ENCODE measurements at regions not wholly inside any gene's neighbourhood (a gene's known extent, or its start where the extent isn't known, plus 50 kb on each side); places are given as distances from the start of the nearest gene placed in this dataset.

DNA sequence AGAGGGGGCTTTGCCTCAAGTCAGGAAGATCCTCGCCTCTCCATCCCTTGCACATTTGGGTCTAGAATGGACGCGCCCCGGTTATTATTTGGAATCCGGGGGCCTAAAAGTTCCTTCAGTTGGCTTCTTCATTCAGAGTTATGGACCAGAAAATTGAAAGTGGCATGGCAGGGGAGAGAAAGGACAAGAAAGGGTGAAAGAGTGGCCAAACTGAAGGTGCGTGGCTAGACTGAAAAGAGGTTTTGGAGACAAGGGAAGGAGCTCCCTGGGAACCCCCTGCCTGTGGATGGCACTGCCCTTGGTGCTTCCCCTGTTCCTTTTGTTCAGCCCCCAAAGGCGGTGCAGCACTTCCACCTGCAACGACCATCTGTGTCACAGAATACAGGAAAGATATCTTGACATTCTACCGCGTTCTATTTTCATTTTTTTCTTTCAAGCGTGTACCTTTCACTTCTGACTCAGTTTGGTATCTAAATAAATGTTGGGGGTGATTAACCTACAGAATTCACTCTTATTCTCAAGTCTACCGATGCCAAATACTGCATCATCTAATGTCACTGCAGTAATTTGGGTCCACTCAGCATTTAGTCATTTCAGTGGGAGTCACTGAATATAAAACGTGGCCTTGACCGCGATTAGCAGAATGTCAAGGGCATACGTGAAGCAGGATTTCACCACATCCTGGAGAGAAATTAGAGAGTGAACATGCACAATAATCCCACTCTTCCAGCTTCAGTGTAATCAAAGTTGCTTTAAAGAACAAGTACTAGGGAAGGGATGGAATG is 88.1 kb upstream of the ARHGAP32 start:
- H3K27ac ChIP-seq (ENCODE audit: insufficient read depth, low read length) = no peak overlapping the region
- DNase-seq (ENCODE audit: low read depth in 2 of 2) = peak; percentile 32 to 70
- H3K4me3 ChIP-seq (replicated peaks in 1 of 4; ENCODE audit: control extremely low read depth in 1 of 4, insufficient read depth in 1 of 4, low read depth in 3 of 4, low read length in 4 of 4) = peak overlapping the region; percentile 61 to 66 (median 63)

DNA sequence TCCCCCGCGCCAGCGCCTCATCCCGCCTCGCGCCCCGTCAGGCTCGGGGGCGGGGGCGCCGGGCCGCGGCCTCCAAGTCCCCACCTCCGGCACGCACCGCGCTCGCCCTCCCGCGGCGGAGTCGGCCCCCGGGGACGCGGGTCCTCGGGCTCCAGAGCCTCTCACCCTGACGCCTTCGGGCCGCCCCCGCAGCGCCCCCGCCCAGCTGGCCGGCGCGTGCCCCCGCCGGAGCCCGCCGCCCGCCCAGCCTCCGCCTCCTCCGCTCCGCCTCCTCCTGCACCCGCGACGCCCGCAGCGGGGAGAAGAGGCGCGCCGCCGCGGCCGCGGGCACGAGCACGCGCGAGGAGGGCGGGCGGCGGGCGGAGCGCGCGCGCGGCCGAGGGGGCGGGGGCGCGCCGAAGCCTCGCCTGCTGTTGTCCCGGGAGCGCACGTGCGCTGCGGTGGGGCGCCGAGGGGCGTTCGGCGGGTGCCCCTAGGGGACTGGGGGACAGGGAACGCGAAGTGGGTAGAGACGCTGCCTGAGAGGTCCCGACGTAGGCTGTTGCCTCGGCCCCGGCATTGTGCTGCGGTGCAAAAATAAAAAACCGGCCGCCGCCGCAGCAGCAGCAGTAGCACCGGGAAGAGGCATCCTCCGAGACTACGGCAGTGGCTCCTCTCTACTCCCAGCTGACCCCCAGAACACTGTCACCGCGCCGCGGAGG is 87.4 kb upstream of the ARHGAP32 start:
- TF ChIP-seq, protein P1, sequence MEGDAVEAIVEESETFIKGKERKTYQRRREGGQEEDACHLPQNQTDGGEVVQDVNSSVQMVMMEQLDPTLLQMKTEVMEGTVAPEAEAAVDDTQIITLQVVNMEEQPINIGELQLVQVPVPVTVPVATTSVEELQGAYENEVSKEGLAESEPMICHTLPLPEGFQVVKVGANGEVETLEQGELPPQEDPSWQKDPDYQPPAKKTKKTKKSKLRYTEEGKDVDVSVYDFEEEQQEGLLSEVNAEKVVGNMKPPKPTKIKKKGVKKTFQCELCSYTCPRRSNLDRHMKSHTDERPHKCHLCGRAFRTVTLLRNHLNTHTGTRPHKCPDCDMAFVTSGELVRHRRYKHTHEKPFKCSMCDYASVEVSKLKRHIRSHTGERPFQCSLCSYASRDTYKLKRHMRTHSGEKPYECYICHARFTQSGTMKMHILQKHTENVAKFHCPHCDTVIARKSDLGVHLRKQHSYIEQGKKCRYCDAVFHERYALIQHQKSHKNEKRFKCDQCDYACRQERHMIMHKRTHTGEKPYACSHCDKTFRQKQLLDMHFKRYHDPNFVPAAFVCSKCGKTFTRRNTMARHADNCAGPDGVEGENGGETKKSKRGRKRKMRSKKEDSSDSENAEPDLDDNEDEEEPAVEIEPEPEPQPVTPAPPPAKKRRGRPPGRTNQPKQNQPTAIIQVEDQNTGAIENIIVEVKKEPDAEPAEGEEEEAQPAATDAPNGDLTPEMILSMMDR (conservative IDR thresholded peaks at IDR 0.05 in 1 of 2, IDR thresholded peaks at IDR 0.05 in 1 of 2; ENCODE audit: low read depth in 1 of 2, low read length in 2 of 2) = no peak
- TF ChIP-seq EZH2 (IDR thresholded peaks at IDR 0.05; ENCODE audit: low read length, missing control alignments) = no peak
- H2AFZ ChIP-seq (ENCODE audit: low read length) = peak overlapping the region; percentile 91
- H3K4me2 ChIP-seq (ENCODE audit: extremely low read depth, insufficient read depth, low read length) = peak overlapping the region; percentile 83
- H3K79me2 ChIP-seq (ENCODE audit: control insufficient read depth, insufficient read depth, low read length) = peaks cover 3% of the 10 kb centered on the region
- H3K27ac ChIP-seq (ENCODE audit: insufficient read depth, low read length) = no peak overlapping the region
- peak; percentile 78 for DNase-seq (ENCODE audit: low read depth in 2 of 2)
- no peaks in the 10 kb centered on the region for H4K20me1 ChIP-seq (ENCODE audit: control insufficient read depth, extremely low read depth, insufficient read depth, low read length)
- no peaks in the 10 kb centered on the region for H3K36me3 ChIP-seq (ENCODE audit: control insufficient read depth, insufficient read depth, low read length)
- no peaks in the 10 kb centered on the region for H3K27me3 ChIP-seq (ENCODE audit: control insufficient read depth, insufficient read depth, low read length)
- peak overlapping the region; percentile 61 to 66 (median 63) for H3K4me3 ChIP-seq (replicated peaks in 1 of 4; ENCODE audit: control extremely low read depth in 1 of 4, insufficient read depth in 1 of 4, low read depth in 3 of 4, low read length in 4 of 4)
- H3K9me3 ChIP-seq (ENCODE audit: control insufficient read depth, insufficient read depth, low read depth, low read length) = no peaks in the 10 kb centered on the region
- H3K4me1 ChIP-seq (ENCODE audit: control insufficient read depth, extremely low read depth, insufficient read depth, low read length) = peaks cover 2% of the 10 kb centered on the region
- H3K9ac ChIP-seq (ENCODE audit: insufficient read depth, low read length) = peak overlapping the region; percentile 50

More for the DNA sequence above, 88.1 kb upstream of the ARHGAP32 start:
- H3K9me3 ChIP-seq (ENCODE audit: control insufficient read depth, insufficient read depth, low read depth, low read length) = no peaks in the 10 kb centered on the region
- H2AFZ ChIP-seq (ENCODE audit: low read length) = peak overlapping the region; percentile 91
- H3K36me3 ChIP-seq (ENCODE audit: control insufficient read depth, insufficient read depth, low read length) = no peaks in the 10 kb centered on the region
- H3K4me1 ChIP-seq (ENCODE audit: control insufficient read depth, extremely low read depth, insufficient read depth, low read length) = peaks cover 2% of the 10 kb centered on the region
- no peaks in the 10 kb centered on the region for H3K27me3 ChIP-seq (ENCODE audit: control insufficient read depth, insufficient read depth, low read length)
- peak overlapping the region; percentile 41 for H3K9ac ChIP-seq (ENCODE audit: insufficient read depth, low read length)
- H3K4me2 ChIP-seq (ENCODE audit: extremely low read depth, insufficient read depth, low read length) = peak overlapping the region; percentile 83
- peaks cover 3% of the 10 kb centered on the region for H3K79me2 ChIP-seq (ENCODE audit: control insufficient read depth, insufficient read depth, low read length)
- H4K20me1 ChIP-seq (ENCODE audit: control insufficient read depth, extremely low read depth, insufficient read depth, low read length) = no peaks in the 10 kb centered on the region
- TF ChIP-seq EZH2 (IDR thresholded peaks at IDR 0.05; ENCODE audit: low read length, missing control alignments) = no peak

DNA sequence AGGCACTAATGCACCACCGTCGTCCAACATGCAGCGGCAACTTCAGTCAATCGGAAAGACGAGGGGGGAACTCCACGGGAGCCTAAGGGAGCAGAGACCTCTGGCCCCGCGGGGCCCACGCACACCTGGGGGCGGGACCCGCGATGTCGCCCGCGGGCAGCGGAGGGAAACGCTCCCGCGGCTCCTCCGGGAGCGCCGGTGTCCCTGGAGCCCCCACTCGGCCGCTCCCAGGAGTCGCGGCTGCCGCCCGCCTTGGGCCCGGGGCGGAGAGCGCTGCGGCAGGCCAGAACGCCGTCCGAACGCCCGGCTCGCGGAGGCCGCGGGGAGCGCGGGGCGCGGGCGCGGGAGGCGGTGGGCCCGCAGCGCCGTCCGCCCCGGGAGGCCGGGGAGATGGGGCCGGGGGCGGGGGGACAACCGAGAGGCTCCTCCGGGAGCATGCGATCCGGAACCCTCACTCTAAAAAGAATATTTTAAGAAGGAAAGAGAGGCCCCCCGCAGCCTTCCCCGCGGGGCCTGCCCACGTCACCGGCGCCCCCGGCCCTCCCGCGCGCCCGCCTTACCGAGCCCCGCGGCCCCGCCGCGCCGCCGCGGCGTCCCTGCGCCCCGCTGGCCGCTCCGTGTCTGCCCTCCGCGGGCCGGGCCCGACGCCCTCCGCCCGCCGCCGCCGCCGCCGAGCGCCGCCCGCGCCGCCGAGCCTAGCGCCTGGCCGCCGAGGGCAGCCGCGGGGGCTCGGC is 86.6 kb upstream of the ARHGAP32 start:
- Histone ChIP-seq H3K9ac (ENCODE audit: insufficient read depth, low read length) (peak overlapping the region; percentile 55), H3K4me3 (replicated peaks in 1 of 4; ENCODE audit: control extremely low read depth in 1 of 4, insufficient read depth in 1 of 4, low read depth in 3 of 4, low read length in 4 of 4) (peak overlapping the region; percentile 66 to 79 (median 72)), H3K27ac (ENCODE audit: insufficient read depth, low read length) (no peak overlapping the region), H3K4me2 (ENCODE audit: extremely low read depth, insufficient read depth, low read length) (peak overlapping the region; percentile 80), H3K4me1 (ENCODE audit: control insufficient read depth, extremely low read depth, insufficient read depth, low read length) (peaks cover 2% of the 10 kb centered on the region), H3K36me3 (ENCODE audit: control insufficient read depth, insufficient read depth, low read length) (no peaks in the 10 kb centered on the region), H3K27me3 (ENCODE audit: control insufficient read depth, insufficient read depth, low read length) (no peaks in the 10 kb centered on the region), H4K20me1 (ENCODE audit: control insufficient read depth, extremely low read depth, insufficient read depth, low read length) (no peaks in the 10 kb centered on the region), H3K9me3 (ENCODE audit: control insufficient read depth, insufficient read depth, low read depth, low read length) (no peaks in the 10 kb centered on the region), H2AFZ (ENCODE audit: low read length) (peak overlapping the region; percentile 35), H3K79me2 (ENCODE audit: control insufficient read depth, insufficient read depth, low read length) (peaks cover 3% of the 10 kb centered on the region)
- TF ChIP-seq, protein P1 (conservative IDR thresholded peaks at IDR 0.05 in 1 of 2, IDR thresholded peaks at IDR 0.05 in 1 of 2; ENCODE audit: low read depth in 1 of 2, low read length in 2 of 2) = no peak
- TF ChIP-seq EZH2 (IDR thresholded peaks at IDR 0.05; ENCODE audit: low read length, missing control alignments) = no peak
- DNase-seq (ENCODE audit: low read depth in 2 of 2) = no peak
